Activated CD4-positive, alpha-beta T cell treated with anti-CD3 and anti-CD28 coated beads, Interleukin-2, Interleukin-4, amounts not matched to agents 100 ng/mL and 50 ng/mL, durations not matched to agents 16 hours and 8 hours (primary cell): ENCODE measurements at regions not wholly inside any gene's neighbourhood (a gene's known extent, or its start where the extent isn't known, plus 50 kb on each side); places are given as distances from the start of the nearest gene placed in this dataset.

ENCODE experiments used
- DNase-seq: peaks from one replicate; pipeline ENCODE4 v3.0.0-alpha.2; 2020; ENCODE audit warnings: low spot score

DNA sequence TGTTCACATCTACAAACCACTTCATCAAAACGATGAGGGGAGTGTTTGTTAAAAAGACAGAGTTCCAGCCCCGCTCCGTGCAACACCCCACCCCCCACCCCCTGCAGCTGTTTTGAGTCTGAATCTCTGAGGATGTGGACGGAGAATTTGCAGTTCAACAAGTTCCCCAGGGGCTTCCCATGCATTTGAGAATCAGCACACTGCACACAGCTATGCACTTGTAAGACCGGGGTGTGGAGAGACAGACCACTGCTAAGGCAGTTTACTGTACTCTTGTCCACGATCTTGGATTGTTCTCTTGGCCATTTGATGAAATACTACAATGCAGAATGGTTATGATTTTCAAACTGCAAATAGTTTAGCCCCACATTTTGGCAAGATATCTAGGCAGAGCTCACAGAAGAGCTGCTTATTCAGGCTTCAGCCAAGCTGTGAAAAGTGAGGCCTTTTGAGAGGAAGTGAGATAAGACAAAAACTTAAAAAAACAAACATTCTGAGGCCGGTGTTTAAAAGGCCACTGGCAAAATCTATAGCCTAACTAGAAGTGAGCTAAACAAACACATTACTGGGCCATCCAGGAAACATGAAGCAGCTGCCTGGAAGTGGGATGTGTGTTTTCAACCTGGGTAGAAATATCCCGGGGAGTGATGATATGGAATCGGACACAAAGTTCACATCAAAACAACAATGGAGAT, 308.2 kb upstream of the ADAMTS9 start:
- DNase-seq = no peak

DNA sequence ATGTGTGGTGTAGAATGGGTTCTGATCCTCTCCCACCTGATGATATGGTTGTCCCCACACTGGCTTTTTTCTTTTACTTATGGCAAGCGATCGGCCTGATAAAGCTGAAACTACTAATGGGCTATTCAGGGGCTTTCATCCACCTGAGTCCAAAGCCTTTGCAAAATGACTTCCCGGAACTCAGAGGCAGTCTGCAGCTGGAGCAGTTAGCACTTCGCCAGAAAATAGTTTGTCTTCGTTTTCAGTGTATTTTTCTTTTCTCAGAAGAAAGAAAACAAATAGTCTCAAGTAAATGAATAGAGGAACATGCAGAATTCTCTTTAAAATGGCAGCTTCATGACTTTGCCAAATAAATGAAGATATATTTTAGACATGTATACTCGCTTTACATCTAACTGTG, 306.0 kb upstream of the ADAMTS9 start:
- DNase-seq = no peak

DNA sequence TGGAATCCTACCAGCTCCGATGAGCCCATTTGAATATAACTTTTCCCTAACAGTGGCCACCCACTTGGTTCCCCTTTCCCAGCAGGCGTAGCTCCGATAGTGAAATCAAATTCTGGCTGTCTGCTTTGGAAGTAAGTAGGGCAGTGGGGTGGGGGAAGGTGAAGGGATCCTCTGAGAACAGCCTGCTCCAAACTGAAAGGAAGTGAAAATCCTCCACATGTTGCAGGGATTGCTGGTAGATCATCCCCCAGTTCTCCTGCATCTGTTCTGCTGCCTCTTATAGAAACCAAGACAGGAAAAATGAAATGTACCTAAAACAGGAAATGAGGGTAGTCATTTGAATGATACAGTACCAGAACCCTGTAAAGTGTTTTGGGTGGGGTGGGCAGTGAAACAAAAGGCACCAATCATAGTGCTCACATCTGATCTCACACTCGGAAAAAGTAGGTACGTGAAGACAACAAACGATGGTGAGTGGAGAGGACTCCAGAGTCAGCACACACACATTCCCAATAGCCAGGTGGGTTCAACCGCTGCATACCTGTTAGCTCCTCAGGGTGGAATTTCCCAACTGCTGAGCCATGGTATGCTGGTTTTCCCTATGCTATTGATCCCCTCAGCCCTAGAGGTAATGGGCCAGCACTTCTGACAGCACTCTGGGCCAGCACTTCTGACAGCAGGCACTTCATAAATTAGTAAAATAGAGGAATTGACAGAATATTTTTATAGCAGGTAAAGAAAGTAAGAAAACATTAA, 304.9 kb upstream of the ADAMTS9 start:
- no peak for DNase-seq

DNA sequence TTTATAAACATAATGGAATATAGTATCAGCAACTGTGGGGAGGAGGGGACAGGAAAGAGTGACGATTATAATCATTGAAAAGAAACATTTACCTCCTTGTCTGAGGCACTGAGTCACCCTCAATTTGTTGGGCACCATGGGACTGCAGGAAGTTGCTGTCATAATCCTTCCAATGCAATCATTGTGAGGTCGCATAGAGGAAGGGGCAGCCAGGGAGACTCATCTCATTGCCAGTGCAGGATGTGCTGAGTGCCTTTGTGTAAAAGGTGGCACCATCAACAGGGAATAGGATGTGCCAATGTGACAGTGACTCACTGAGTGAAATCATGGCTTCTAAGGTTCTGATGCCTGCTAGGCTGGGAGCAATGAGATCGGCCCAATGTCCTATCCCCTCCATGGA, 300.4 kb upstream of the ADAMTS9 start:
- no peak for DNase-seq

DNA sequence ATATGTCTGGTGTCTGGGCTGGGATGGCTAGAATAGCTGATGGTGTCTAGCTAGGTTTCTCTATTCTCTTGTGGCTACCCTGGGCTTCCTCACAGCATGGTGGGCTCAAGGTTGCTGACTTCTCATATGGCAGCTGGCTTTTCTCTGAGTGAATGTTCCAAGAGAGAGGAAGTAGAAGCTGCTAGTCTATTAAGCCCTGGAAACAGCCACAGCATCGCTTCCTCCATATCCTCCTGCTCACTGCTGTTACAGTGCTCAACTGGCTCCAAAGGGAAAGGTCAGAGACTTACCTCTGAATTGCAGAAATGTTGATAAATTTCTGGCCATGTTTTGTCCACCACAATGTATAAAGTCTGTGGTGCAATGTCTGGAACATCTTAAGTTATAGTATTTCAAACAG, 299.9 kb upstream of the ADAMTS9 start:
- no peak for DNase-seq

DNA sequence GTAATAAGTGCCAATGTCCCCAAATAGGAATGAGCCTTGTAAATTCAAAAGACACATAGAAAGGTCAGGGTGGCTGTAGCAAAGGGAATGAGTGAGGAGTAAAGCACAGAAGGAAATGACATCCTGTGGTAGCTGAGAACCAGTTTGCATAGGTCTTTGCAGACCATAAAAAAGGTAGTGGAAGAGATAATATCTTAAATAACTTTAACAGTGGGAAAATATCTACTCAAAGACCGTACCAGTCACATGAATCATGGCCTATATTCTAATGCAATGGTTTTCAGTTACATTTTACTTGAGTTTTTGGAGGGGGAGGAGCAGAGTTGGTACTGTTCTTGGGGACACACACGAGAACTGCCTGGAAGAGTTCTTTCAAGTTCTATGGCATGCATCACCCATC, 297.3 kb upstream of the ADAMTS9 start:
- DNase-seq = no peak

DNA sequence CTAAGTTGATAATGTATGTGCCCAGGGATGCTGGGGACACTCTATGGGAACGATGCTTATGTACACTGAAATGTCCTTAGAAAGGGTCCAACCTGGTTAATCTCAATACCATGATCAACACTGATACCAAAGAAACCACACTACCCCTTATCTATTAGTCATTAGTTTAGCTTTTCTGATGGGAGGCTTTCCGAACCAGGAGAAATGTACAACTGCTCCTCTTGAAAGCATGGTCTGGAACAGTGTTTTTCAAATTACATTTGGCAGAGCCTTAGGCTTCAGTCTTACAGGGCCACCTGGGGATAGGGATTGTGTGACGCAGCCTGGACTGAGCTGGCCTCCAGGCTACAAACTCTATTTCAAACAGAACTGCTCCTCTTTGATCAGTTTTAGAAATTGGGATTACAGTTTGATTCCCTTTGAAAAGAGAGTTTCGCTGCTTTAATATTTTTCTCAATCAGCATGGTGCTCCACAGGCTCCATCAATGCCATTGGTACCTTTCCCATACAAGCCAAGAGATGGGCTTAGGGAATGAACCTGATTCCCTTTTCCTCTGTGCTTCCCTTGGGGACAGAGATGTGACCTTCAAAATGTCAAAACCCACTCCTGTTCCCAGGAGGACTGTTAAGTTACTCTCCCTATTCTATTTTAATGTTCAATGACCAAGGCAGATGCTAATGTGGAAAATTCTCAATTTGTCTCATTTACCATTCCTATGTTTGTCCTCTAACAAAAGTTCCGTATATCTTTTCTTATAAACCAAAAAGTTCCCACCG, 296.0 kb upstream of the ADAMTS9 start:
- DNase-seq = no peak

DNA sequence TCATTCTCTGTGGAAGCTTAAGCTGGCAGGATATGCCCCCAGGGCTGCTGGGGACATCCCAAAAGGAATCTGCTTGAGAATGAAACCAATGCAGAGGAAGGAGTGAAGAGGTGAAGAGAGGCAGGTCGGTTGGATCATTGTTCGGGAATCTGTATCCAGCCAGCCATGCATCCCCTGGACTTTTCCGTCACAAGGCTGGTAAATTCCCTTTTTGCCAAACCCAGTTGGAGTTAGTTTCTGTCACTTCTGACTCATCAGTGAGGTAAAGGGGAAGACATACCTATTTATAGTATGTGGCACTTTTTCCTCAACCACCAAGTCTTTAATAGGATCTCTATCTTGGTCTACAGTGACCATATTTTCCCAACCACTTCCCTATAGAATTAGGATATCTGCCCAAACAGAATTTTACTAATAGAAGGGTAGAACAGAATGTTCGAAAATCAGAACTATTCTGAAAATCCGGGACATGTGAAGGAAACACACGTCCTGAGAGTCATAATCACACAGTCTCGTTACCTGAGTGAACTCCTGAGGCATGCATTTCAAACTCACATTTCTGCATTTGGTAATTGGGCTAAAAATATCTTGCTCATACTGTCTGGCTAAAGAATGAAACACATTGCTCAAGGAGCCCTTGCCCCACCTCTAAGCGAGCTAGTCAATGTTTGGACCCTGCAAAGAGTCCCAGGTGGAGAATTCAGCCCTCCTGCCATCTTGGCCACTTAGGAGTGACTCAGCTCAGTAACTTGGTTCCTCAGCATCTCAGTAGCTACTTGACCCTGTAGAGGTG, 289.7 kb upstream of the ADAMTS9 start:
- no peak for DNase-seq

DNA sequence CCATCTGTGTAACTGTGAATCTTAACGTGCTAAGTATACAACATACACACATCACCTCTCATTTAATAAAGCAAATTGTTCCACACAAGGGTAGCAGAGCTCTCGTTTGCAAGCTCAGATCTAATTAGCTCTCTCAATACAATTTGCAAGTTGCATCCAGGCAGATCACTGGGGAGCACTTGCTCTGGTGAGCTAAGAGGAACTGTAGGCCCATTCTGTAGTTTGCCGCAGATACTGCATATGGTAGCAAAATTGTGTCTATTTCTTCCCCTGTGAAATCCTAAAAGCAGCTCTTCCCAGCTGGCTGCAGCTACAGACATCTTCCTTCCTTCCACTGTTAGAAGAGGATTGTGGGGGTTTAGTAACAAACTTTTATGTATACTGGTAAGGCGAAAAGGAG, 288.7 kb upstream of the ADAMTS9 start:
- DNase-seq = no peak

DNA sequence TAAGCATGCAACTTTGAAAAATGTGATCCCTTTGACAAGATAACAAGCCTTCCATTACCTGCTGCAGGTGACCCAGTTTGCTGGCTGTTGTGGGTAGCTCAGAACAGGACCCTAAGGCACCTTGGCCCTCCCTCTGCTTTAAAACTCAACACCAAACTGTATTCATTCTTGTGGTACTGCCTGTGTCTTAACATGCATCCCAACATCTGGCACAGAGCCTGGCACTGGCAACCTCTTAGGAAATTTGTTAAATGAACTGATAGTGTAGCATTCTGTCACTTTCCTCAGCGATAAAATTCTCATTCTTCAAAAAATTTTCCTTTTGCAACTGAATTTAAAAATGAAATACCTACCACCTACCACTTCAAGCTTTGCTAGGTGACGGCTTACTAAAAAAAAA, 287.3 kb upstream of the ADAMTS9 start:
- no peak for DNase-seq

DNA sequence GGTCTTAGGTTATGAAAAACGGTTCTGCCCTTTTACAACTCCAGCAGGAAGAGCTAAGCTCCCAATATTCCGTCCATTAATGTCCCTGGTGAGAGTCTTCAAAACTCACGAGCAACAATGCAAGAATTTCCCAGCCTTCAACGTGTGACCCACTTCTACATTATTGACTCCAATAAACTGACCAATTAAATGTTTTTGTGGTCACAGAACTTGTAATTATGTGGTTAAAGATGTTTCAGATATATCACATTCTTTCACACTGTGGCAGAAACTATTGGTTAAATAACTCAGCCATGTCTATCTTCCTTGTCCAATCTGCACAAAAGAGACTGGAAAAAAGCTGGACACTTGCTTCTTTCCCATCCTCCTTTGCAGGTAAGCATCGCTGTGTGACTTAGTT, 286.6 kb upstream of the ADAMTS9 start:
- no peak for DNase-seq

DNA sequence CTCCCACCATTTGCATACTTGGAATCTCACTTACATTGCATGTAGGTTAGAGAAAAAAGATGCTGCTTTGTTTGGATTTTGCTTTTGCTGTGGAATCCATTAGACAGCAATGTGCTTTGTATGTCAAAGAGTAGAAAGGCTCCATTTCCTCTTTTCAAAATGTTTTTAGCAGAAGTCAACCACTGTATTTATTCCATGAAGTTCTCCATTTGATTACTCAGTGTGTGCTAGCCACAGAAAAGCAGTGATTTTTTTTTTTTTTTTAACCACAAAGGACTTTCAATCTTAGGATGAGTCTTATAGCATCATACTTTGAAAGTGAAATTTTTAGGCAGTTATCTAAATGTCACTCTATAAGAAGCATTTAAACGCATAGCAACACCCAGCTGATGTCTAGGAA, 285.0 kb upstream of the ADAMTS9 start:
- DNase-seq = peak; percentile 9

DNA sequence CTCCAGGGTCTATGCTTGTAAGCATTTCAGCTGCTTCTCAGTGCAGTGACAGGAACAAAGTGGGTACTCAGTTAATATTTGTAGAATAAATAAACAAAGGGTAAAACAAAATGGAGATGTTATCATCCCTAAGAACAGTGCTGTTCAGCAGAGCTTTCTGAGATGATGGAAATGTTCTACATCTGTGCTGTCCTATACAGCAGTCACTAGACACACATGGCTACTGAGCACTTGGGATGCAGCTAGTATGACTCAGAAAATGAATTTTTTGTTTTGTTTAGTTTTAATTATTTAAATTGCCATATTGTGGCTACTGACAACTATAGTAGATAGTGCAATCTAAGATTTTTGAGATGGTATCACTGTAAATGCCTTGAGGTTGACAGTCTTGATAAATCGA, 283.8 kb upstream of the ADAMTS9 start:
- no peak for DNase-seq

DNA sequence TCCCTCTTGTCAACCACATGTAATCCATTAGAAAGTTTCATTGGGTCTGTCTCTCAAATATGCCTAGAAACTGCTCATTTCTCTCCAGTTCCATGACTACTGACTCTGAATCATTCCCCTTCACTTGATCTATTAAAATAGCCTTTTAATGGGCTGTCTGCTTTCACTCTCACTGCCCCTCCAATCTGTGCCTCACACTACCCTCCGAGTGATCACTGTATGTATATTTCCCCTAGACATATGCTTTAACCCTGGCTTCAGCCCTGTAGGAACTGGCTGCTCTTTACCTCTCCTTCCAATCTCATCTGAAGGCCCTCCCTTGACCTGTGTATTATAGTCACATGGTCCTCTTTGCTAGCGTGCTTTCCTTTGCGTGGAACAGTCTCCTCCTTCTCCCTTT, 282.8 kb upstream of the ADAMTS9 start:
- no peak for DNase-seq

DNA sequence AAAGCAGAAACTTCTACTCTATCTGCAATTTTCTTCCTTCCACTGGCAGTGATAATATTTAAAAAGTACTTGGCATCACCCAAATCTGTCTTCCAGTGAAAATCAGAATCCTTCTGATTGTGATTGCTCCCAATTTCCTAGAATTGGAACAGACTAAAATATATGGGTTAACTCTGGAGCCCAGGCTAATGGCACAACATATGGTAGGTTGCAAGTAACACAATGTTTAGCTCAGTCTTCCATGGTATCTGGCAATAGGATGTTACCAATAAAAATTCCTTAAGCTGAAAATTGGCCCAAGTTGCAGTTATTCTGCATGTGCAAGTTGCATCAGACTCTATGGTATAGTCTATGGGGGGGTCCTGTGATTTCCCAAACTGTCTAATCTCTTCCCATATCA, 273.5 kb upstream of the ADAMTS9 start:
- no peak for DNase-seq

DNA sequence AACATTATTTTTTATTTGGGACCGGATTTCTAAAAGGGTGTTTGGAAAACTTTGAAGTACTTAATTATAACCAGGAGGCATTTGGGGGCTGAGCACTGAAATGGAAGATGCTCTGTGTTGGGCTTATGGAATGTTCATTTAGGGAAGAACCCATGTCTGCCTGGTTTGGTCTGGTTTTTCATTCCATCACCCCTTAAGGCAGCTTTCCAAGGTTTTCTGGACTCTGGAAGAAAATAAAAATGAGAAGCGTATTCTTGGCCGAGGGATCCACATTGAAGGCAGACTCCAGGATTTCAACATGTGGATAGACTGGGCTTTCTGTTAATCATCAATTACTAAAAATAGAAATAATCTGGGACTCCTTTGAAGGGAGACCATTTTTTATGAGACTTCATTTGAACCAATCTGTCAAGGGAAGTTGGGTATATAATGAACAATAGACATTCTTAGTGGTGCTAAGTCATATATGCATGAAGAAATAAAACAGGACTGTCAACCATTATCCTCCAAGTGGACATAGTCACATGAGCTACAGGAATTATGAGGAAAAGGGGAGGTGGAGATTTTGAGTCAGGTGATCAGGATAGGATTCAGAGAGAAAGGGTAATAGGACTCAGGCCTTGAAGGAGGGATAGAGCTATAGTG, 270.5 kb upstream of the ADAMTS9 start:
- DNase-seq = no peak

DNA sequence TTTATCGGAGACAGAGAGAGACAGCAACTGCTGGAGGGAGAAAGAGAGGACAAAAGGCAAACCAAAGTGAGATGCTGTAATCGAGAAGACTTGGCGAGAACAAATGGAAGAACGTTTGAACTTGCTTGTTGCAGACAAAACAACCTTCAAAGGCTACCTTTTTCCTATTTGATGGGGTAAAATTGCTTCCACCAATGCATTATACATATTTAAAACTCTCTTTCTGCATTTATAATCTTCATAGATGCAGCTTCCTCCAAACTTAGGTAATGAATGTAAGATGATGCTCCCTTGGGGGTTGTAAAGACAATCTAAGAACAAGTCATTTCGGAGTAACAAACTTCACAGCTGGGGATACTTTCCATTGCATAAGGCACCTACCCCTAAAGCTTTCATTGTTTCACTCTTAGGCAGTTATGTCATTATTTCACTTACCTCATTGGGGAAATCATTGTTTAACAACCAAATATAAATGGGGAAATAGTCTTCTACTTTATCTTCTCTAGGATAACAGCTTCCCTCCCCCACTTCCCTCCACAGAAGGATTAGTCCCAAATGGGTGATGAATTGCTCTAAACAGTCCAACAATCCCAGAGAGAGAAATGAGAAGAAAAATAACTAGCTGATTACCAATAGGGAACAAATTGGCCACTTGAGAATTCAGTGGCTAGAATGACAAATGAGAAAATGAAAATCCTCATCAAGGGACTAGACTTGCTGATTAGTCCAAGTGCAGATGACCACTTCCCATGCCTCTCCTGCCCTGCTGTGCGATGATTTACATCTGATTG, 269.8 kb upstream of the ADAMTS9 start:
- no peak for DNase-seq

DNA sequence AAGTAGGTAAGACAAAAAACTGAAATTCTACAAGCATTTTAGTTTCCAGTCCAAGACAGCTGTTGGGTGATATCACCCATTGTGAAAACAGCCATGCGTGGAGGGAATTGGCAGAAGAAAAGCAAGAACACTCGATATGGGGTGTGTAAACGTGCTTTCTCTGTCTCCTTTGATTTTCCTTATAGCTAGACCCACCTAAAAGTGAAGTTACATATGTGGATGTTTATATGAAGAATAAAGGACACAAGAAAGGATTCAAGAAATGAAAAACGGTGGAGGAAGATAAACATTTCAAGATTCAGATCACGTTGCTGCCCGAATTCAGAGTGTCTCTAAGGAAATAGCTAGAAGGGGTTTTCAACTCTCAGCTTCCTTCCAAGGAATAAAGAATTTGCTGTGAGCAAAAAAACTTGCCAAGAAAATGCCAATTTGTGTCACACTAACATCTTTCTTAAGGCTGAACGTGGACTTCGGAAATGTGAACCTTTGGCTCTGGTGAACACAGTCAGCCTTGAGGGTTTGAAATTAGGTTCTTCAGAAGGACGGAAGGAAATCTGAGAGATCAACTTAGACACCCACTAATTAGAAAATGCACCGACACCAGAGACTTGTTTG, 269.0 kb upstream of the ADAMTS9 start:
- DNase-seq = no peak

DNA sequence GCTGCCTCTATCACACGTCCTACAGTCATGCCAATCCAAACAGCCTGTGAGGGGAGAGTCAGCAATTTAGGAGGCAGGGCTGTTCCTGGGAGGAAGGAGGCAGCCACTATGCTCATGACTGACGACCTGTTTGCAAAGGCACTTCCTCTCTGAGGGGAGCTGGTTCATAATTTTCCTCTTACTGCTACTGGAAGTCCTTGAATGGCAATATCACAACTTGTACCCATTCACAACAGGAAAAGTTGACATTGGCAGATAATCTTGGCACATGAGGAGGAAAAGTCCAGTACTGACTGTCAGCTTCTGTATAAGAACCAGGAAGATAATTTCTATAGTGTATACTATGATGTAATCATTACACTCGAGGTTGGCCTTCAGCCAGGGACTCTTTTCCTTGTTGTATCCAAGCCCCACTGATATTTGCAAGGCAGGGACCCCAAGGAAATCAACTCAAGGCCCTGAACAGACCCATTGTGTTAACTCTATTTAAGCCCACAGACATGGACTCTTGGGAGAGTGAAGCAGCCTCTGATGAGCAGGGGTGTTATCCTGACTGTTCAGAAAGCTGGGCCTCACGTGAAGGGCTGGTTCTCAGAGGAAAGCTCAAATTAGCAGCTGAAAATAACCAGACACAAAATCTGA, 267.3 kb upstream of the ADAMTS9 start:
- no peak for DNase-seq

DNA sequence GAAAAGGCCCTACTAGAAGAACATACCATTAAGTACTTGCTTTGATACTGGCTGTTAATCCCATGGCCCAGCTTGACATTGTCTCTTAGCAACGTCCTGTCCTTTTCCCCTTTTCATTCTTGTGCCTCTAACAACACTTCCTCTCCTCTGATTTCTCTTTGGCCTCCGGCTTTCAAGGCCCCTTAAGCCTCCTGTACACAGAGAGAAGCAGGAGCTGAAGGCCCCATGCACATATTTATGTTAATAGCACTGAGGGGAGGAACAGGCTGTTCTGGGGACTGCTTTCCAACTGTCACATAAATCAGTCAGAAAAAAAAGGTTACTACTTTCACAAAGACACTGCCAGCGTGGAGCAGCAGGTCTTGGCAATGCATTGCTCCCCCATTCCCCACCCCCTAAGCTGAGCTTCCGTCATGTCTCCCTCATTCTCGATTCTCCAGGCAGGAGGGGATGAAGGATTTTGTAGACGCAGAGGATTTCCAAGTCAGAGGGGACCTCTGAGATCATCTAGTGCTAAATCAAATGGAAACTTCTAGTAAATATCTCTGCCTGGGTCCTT, 257.4 kb upstream of the ADAMTS9 start:
- DNase-seq = no peak
